ENCODE measurements at regions not wholly inside any gene's neighbourhood (a gene's known extent, or its start where the extent isn't known, plus 50 kb on each side); places are given as distances from the start of the nearest gene placed in this dataset.

- no peak overlapping the region for H3K4me2 ChIP-seq (ENCODE audit: low read length)
- DNase-seq (ENCODE audit: low read depth) (no peak), FAIRE-seq (no peak)
- H3K27ac ChIP-seq (ENCODE audit: low read depth, low read length) = no peak overlapping the region
- H3K79me2 ChIP-seq (ENCODE audit: insufficient read depth, low read length) = no peaks in the 10 kb centered on the region
- H3K4me1 ChIP-seq (ENCODE audit: insufficient read depth, low read length) = no peaks in the 10 kb centered on the region
- H3K9me3 ChIP-seq (ENCODE audit: insufficient read depth, low read depth, low read length) = no peaks in the 10 kb centered on the region
- Mint-ChIP-seq H3K27ac (ENCODE audit: unreplicated experiment) (no peak overlapping the region), H3K4me1 (ENCODE audit: low read depth, unreplicated experiment) (peaks cover 3% of the 10 kb centered on the region), H3K4me3 (ENCODE audit: unreplicated experiment) (no peak overlapping the region), H3K36me3 (ENCODE audit: low read depth, unreplicated experiment) (no peaks in the 10 kb centered on the region), H3K9me3 (ENCODE audit: unreplicated experiment) (peaks cover 6% of the 10 kb centered on the region), H3K27me3 (ENCODE audit: low read depth, unreplicated experiment) (no peaks in the 10 kb centered on the region)
- H3K4me3 ChIP-seq (ENCODE audit: insufficient read depth, low read depth, low read length) = no peak overlapping the region
- TF ChIP-seq CTCF (IDR thresholded peaks at IDR 0.05; ENCODE audit: insufficient read depth, low read depth, low read length) (no peak), EZH2 (IDR thresholded peaks at IDR 0.05; ENCODE audit: insufficient read depth, low read length) (no peak)
- no peaks in the 10 kb centered on the region for H4K20me1 ChIP-seq (ENCODE audit: insufficient read depth, low read length)
- no peak overlapping the region for H2AFZ ChIP-seq (ENCODE audit: low read depth, low read length)
- no peaks in the 10 kb centered on the region for H3K27me3 ChIP-seq (ENCODE audit: insufficient read depth, low read length)
- H3K36me3 ChIP-seq (ENCODE audit: insufficient read depth, low read length) = no peaks in the 10 kb centered on the region
- H3K9ac ChIP-seq (ENCODE audit: low read length) = no peak overlapping the region
Measured at GRCh38 chr18:27558388-27559155, 373.5 kb upstream of the CHST9 start.

GRCh38 chr18:27556741-27557140 is 371.6 kb upstream of the CHST9 start:
- no peaks in the 10 kb centered on the region for H3K27me3 Mint-ChIP-seq (ENCODE audit: low read depth, unreplicated experiment)
- DNase-seq (ENCODE audit: low read depth) (no peak), FAIRE-seq (no peak)
- peaks cover 6% of the 10 kb centered on the region for H3K9me3 Mint-ChIP-seq (ENCODE audit: unreplicated experiment)
- no peaks in the 10 kb centered on the region for H3K36me3 Mint-ChIP-seq (ENCODE audit: low read depth, unreplicated experiment)
- Histone ChIP-seq H3K9me3 (ENCODE audit: insufficient read depth, low read depth, low read length) (no peaks in the 10 kb centered on the region), H3K4me1 (ENCODE audit: insufficient read depth, low read length) (no peaks in the 10 kb centered on the region), H3K4me2 (ENCODE audit: low read length) (no peak overlapping the region), H4K20me1 (ENCODE audit: insufficient read depth, low read length) (no peaks in the 10 kb centered on the region), H3K79me2 (ENCODE audit: insufficient read depth, low read length) (no peaks in the 10 kb centered on the region), H3K27me3 (ENCODE audit: insufficient read depth, low read length) (no peaks in the 10 kb centered on the region), H2AFZ (ENCODE audit: low read depth, low read length) (no peak overlapping the region), H3K4me3 (ENCODE audit: insufficient read depth, low read depth, low read length) (no peak overlapping the region), H3K27ac (ENCODE audit: low read depth, low read length) (no peak overlapping the region), H3K36me3 (ENCODE audit: insufficient read depth, low read length) (no peaks in the 10 kb centered on the region), H3K9ac (ENCODE audit: low read length) (no peak overlapping the region)
- TF ChIP-seq EZH2 (IDR thresholded peaks at IDR 0.05; ENCODE audit: insufficient read depth, low read length) (no peak), CTCF (IDR thresholded peaks at IDR 0.05; ENCODE audit: insufficient read depth, low read depth, low read length) (no peak)
- H3K4me3 Mint-ChIP-seq (ENCODE audit: unreplicated experiment) = no peak overlapping the region
- H3K27ac Mint-ChIP-seq (ENCODE audit: unreplicated experiment) = no peak overlapping the region
- H3K4me1 Mint-ChIP-seq (ENCODE audit: low read depth, unreplicated experiment) = no peaks in the 10 kb centered on the region

- no peak overlapping the region for H2AFZ ChIP-seq (ENCODE audit: low read depth, low read length)
- H3K27me3 Mint-ChIP-seq (ENCODE audit: low read depth, unreplicated experiment) = no peaks in the 10 kb centered on the region
- no peaks in the 10 kb centered on the region for H3K36me3 ChIP-seq (ENCODE audit: insufficient read depth, low read length)
- H3K4me1 ChIP-seq (ENCODE audit: insufficient read depth, low read length) = no peaks in the 10 kb centered on the region
- H4K20me1 ChIP-seq (ENCODE audit: insufficient read depth, low read length) = no peaks in the 10 kb centered on the region
- DNase-seq (ENCODE audit: low read depth) (no peak), FAIRE-seq (no peak)
- no peak overlapping the region for H3K4me3 ChIP-seq (ENCODE audit: insufficient read depth, low read depth, low read length)
- H3K27me3 ChIP-seq (ENCODE audit: insufficient read depth, low read length) = no peaks in the 10 kb centered on the region
- no peak overlapping the region for H3K27ac Mint-ChIP-seq (ENCODE audit: unreplicated experiment)
- H3K36me3 Mint-ChIP-seq (ENCODE audit: low read depth, unreplicated experiment) = no peaks in the 10 kb centered on the region
- no peaks in the 10 kb centered on the region for H3K9me3 ChIP-seq (ENCODE audit: insufficient read depth, low read depth, low read length)
- no peak overlapping the region for H3K27ac ChIP-seq (ENCODE audit: low read depth, low read length)
- H3K4me2 ChIP-seq (ENCODE audit: low read length) = no peak overlapping the region
- no peaks in the 10 kb centered on the region for H3K9me3 Mint-ChIP-seq (ENCODE audit: unreplicated experiment)
- H3K9ac ChIP-seq (ENCODE audit: low read length) = no peak overlapping the region
- TF ChIP-seq EZH2 (IDR thresholded peaks at IDR 0.05; ENCODE audit: insufficient read depth, low read length) = no peak
- TF ChIP-seq CTCF (IDR thresholded peaks at IDR 0.05; ENCODE audit: insufficient read depth, low read depth, low read length) = no peak
- no peaks in the 10 kb centered on the region for H3K4me1 Mint-ChIP-seq (ENCODE audit: low read depth, unreplicated experiment)
- H3K4me3 Mint-ChIP-seq (ENCODE audit: unreplicated experiment) = no peak overlapping the region
- H3K79me2 ChIP-seq (ENCODE audit: insufficient read depth, low read length) = no peaks in the 10 kb centered on the region
Measured at GRCh38 chr18:27549335-27550039, 364.4 kb upstream of the CHST9 start.

Data from astrocyte (in vitro differentiated cells and primary cell).